Neural progenitor cell (in vitro differentiated cells): ENCODE measurements at regions not wholly inside any gene's neighbourhood (a gene's known extent, or its start where the extent isn't known, plus 50 kb on each side); places are given as distances from the start of the nearest gene placed in this dataset.

ENCODE experiments used
- CTCF ChIP-seq: fragments of 200-600 bp; sonication (generic); IDR thresholded peaks from 2 replicates; pipeline ENCODE4 v1.5.1; 2017; ENCODE audit warnings: antibody characterized with exemption, mild to moderate bottlenecking
- EZH2 ChIP-seq: fragments of 200-600 bp; sonication (generic); IDR thresholded peaks from 2 replicates; pipeline ENCODE4 v1.6.1; 2017; ENCODE audit warnings: antibody characterized with exemption, mild to moderate bottlenecking, moderate library complexity
- EZH2phosphoT487 ChIP-seq: fragments of 200-600 bp; sonication (generic); IDR thresholded peaks from 2 replicates; pipeline ENCODE4 v1.6.1; 2017; ENCODE audit warnings: antibody characterized with exemption

- TF ChIP-seq CTCF (no peak), EZH2phosphoT487 (no peak), EZH2 (no peak)
These were observed 259.6 kb downstream of the CRLF2 start for GRCh38 chrX:952816-953215.
